A549 (cell line): ENCODE measurements at regions not wholly inside any gene's neighbourhood (a gene's known extent, or its start where the extent isn't known, plus 50 kb on each side); places are given as distances from the start of the nearest gene placed in this dataset.

Experiments used
- CTCF ChIP-seq: fragments of >200 bp; sonication (Bioruptor Twin); formaldehyde crosslinking; IDR thresholded peaks from 3 replicates; pipeline ENCODE4 v1.5.1; 2016
- HDAC2 ChIP-seq: fragments of 200-600 bp; sonication (generic); IDR thresholded peaks from 2 replicates; pipeline ENCODE4 v1.6.1; 2016
- NFE2L2 ChIP-seq: fragments of 150-350 bp; conservative IDR thresholded peaks from 2 replicates; pipeline ENCODE4 v1.6.1; 2014; ENCODE audit warnings: low read length

- TF ChIP-seq CTCF (no peak), NFE2L2 (no peak), HDAC2 (no peak)
These were observed 368.6 kb downstream of the GRB14 start for GRCh38 chr2:164252568-164253287.
